GM18505 (cell line): ENCODE measurements at regions not wholly inside any gene's neighbourhood (a gene's known extent, or its start where the extent isn't known, plus 50 kb on each side); places are given as distances from the start of the nearest gene placed in this dataset.

Experiments
- ATAC-seq: cut with Tn5 transposase; IDR thresholded peaks from one replicate; pipeline ENCODE4 v1.9.1; 2021; ENCODE audit not compliant: unreplicated experiment
- POLR2A ChIP-seq: IDR thresholded peaks from 4 replicates; pipeline ENCODE4 v1.6.1; 2011; ENCODE audit warnings: borderline replicate concordance; ENCODE audit not compliant: insufficient read depth, insufficient read length; ENCODE audit errors: extremely low read depth

GRCh38 chr13:79030513-79030912, 371.6 kb upstream of the OBI1 start:
- ATAC-seq = no peak
- no peak for TF ChIP-seq POLR2A

- no peak for TF ChIP-seq POLR2A
- ATAC-seq = no peak
Measured at GRCh38 chr13:79018166-79018565, 359.2 kb upstream of the OBI1 start.

GRCh38 chr13:79011179-79011578, 352.2 kb upstream of the OBI1 start:
- no peak for TF ChIP-seq POLR2A
- ATAC-seq = no peak

- ATAC-seq = no peak
- TF ChIP-seq POLR2A = no peak
Measured at GRCh38 chr13:79003989-79004898, 345.3 kb upstream of the OBI1 start.

- no peak for ATAC-seq
- no peak for TF ChIP-seq POLR2A
Measured at GRCh38 chr13:78999494-78999893, 340.5 kb upstream of the OBI1 start.

GRCh38 chr13:78998630-78999315, 339.8 kb upstream of the OBI1 start:
- ATAC-seq = no peak
- TF ChIP-seq POLR2A = no peak

GRCh38 chr13:78997902-78998629, 339.1 kb upstream of the OBI1 start:
- TF ChIP-seq POLR2A = no peak
- no peak for ATAC-seq

GRCh38 chr13:78993792-78994191, 334.8 kb upstream of the OBI1 start:
- TF ChIP-seq POLR2A = no peak
- ATAC-seq = no peak

GRCh38 chr13:78981913-78982312, 323.0 kb upstream of the OBI1 start:
- ATAC-seq = no peak

GRCh38 chr13:78979349-78979748, 320.4 kb upstream of the OBI1 start:
- no peak for TF ChIP-seq POLR2A
- ATAC-seq = no peak

More at GRCh38 chr13:78981913-78982312, 323.0 kb upstream of the OBI1 start:
- no peak for TF ChIP-seq POLR2A

- ATAC-seq = peak; percentile 95
- no peak for TF ChIP-seq POLR2A
Measured at GRCh38 chr13:78978381-78978998, 319.5 kb upstream of the OBI1 start.

- ATAC-seq = no peak
- TF ChIP-seq POLR2A = no peak
Measured at GRCh38 chr13:78977311-78977710, 318.4 kb upstream of the OBI1 start.

GRCh38 chr13:78976696-78977095, 317.7 kb upstream of the OBI1 start:
- TF ChIP-seq POLR2A = no peak
- no peak for ATAC-seq
